Erythroblast (primary cell): ENCODE measurements at regions not wholly inside any gene's neighbourhood (a gene's known extent, or its start where the extent isn't known, plus 50 kb on each side); places are given as distances from the start of the nearest gene placed in this dataset.

Experiments used
- GATA1 ChIP-seq: IDR thresholded peaks from 2 replicates; pipeline ENCODE4 v1.6.1; 2011; ENCODE audit warnings: low read depth, mild to moderate bottlenecking, control low read depth, low read length, moderate library complexity
- POLR2A ChIP-seq: IDR thresholded peaks from 2 replicates; pipeline ENCODE4 v1.6.1; 2011; ENCODE audit warnings: mild to moderate bottlenecking, low read length

GRCh38 chr10:21205328-21205727 is 308.2 kb upstream of the NEBL start:
- TF ChIP-seq POLR2A (no peak), GATA1 (no peak)
